Dermis blood vessel endothelial cell (primary cell): ENCODE measurements at regions not wholly inside any gene's neighbourhood (a gene's known extent, or its start where the extent isn't known, plus 50 kb on each side); places are given as distances from the start of the nearest gene placed in this dataset.

Experiments used
- DNase-seq: peaks from one replicate; pipeline ENCODE4 v3.0.0; 2010

- no peak for DNase-seq
Observed at GRCh38 chr9:28031521-28032267, 458.4 kb upstream of the C9orf72 start.

DNA sequence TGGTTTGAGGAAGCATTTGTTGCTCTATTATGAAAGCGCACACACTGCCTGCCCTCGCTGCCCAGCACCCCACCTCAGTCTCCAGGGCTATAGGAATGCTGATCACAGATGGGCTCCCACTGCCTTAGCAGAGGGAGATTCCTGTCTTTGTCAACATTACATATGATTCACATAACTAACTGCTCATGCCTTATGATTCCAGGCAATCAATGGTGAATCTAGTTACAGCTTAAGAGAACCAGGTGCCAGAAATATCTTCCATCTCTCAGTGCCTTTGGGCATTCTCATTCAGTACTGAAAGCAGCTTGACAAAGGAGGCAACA lies 458.9 kb upstream of the C9orf72 start:
- no peak for DNase-seq

DNA sequence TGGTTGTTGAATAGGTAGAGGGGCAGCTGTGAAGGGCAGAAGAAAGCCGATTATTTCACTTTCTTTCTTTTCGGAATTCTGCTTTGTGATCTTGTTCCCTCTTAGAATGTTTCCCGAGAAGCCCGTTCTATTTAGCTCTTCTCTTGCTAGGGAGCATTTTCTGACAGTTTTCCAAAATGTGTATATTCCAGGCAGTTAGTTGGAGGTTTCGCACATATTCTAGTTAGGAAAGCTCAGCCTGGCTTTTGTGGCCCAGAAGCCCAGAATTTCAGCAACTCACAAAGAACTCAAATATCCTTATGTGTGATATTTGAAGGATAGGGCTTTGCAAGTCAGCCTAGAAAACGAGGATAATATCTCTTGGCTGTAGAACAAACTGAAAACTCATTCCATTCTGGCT lies 461.0 kb upstream of the C9orf72 start:
- DNase-seq, result no peak

GRCh38 chr9:28037968-28038367 lies 464.7 kb upstream of the C9orf72 start:
- no peak for DNase-seq

- DNase-seq, result no peak
Observed at GRCh38 chr9:28045051-28045450, 471.8 kb upstream of the C9orf72 start.

GRCh38 chr9:28050046-28050445 lies 476.8 kb upstream of the C9orf72 start:
- DNase-seq, result no peak

GRCh38 chr9:28050941-28051340 lies 477.7 kb upstream of the C9orf72 start:
- DNase-seq, result no peak

DNA sequence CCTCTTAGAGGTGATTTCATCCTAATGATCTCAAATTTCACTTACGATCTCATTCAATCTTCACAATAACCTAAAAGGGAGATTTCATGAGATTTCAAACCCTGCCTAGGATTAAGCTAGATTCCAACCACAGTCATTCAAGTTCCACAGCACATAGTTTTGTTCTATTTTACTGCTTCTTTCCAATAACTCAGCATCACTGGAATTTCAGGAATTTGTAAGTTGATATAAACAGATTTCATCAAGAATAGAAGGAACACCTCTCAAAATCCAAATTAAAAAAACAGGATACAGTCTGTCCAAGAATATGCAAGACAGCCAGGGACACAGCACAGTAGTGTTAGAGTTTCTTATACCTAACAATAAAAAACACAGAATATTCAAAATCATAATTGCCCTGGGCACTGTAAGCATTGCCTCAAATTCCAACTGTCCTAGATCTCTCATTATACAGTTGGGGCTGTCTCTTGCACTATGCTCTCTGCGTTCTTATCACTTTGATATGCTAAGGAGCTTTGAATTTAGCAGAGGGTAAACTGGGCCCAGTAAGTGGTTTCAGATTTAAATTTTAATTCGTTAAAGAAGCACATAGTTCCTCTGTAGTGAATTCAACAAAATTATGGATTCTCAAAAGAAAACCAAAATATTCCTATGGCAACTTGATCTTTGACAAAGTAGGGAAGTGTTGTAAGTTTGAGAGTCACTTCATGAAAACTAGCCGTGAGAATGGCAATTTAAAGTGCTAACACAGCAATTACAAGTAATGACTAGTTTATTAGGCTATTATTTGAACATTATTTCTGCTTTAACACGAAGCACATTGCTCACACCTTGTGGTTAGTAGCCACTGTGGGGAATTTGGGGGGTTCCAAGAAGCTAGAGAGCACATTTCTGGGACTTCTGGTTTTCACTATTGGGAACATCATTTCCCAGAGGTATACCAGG lies 478.6 kb upstream of the C9orf72 start:
- no peak for DNase-seq

GRCh38 chr9:28053096-28053777 lies 480.0 kb upstream of the C9orf72 start:
- no peak for DNase-seq

GRCh38 chr9:28056006-28056405 lies 482.7 kb upstream of the C9orf72 start:
- DNase-seq, result no peak

DNA sequence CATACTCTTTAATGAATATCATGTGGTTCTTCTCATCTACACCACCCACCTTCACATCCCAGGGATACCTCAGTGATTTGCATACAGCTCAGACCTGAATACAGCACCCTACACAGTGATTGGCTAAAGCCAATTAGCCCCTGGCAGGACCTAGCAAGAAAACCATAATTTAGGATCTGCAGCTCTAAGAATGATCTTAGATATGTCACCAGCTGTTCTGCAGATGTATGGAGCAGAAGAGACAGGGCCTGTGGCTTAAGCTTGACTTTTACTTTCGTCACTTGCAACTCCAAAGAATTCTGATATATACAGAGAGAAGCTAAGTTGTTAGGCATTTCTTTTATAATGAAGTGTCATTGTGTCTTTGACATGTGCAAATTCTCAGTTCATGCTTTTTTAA lies 483.2 kb upstream of the C9orf72 start:
- DNase-seq, result no peak

- DNase-seq, result no peak
Observed at GRCh38 chr9:28059192-28059591, 485.9 kb upstream of the C9orf72 start.

DNA sequence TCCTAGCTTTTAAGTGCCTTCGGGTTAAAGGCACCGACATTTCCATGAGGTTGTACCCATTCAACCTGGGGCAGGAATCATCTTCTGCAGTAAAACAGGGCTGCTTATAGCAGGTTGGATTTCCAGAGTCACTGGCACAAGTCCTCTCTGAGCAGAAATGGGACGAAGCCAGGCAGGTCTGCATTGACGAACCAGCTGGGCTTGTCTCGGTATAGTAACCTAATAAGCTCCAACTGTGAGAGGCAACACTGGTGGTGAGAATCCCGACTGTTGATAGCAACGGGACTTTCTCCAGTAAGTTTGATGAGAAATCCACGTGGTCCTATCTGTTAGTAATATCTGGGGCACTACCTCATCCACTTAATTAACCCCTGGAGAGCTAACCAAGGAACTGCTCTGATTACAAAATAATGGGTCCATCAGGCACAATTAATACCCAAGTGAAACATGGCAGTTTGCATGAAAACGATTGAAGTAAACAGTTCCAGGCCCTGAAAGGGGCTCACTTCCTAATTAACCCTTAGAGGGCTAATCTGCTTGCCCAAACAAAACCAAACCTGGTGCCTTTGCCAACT lies 491.0 kb upstream of the C9orf72 start:
- DNase-seq, result no peak

- peak; percentile 19 for DNase-seq
Observed at GRCh38 chr9:28073270-28073669, 500.0 kb upstream of the C9orf72 start.

DNA sequence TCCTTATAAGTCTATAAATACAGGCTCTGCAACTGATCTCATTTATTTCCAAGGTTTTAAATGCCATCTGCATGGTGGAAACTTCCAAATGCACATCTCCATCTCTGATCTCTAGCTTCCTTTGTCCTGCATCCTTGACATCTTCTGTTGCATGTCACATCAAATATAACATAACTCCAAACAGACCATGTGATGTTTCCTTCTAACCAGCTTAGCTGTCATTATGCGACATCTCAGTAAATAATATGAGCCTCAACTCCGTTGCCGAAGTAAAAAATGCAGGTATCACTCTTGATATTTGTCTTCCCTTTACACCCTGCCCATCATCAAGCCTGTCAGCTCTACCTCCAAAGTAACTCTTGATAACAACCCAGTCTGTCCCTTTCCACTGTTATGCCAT lies 506.4 kb upstream of the C9orf72 start:
- no peak for DNase-seq

- DNase-seq, result no peak
Observed at GRCh38 chr9:28082671-28083070, 509.4 kb upstream of the C9orf72 start.

DNA sequence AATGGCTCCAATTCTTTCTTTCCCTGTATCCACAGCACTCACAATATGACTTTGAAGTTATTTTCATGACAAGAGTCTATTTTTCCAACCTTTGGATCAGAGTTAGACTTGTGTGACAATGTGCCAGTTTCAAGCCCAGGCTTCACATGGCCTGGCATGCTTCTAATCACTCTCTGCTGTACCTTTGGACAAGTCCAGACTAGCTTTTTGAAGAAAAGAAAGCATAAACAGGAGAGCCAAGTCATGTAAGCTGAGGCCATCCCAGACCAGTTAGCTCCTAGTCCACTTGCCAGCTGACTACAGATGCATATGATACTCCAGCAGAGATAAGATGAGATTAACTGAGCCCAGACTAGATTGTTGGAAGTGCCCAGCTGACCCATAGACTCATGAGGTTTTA lies 513.6 kb upstream of the C9orf72 start:
- no peak for DNase-seq

DNA sequence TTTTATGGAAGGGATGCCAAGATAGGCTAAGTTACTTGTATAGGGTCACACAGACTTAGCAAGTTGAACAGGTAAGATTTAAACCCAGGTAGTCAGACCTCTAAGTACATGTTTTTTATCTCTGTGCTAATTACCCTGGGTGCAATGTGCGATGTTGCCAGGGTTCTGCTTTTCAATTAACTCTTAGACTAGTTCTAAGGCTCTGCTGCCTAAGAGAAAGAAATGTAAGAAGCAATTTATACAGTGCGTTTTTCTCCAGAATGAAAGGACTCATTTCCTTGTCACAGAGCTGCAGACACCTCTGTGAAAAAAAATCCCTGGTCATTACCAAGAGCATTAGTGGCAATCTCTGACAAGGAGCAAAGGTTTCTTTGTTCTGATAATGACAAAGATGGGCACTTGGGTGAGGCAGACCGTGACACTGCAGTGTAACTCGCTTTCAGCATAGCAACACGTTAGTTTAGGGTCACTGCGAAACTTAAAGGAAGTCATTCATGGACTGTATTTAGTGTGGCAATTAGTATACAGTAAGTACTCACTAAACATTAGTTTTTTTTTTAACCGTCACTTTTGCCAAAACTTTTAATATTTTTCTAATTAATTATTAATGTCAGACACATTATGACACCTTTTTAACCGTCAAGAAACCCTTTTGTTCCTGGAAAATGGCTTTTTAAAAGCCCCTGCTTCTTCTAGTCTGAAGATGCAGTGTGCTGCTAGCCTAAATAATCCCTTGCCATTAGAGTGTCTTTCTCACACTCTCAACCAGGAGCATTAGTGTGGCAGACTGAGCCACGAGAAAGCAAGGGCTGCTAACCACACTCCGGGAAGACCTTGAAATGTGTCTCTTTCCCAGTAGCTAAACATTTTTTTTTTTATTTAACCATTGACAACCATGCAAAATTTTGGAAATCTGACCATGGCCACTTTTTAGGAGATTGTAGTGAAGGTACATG lies 520.0 kb upstream of the C9orf72 start:
- no peak for DNase-seq

DNA sequence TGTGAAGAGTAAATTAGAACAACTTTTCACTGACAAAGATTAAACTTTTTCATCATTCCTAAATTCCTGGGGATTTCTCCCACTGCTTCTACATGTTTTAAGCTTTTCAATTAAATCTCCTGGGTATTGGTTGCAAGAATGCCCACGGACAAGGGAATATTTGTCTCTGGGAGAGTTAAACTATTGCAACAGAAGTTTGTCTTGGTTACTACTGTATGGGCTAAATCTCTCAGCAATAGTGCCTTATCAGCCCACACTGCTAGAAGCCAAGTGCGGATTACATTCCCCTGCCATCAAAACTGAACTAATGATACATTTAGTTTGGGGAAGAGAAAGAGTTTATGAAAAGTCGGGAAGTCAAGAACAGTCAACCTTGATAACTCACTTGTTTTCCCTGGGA lies 528.2 kb upstream of the C9orf72 start:
- no peak for DNase-seq

DNA sequence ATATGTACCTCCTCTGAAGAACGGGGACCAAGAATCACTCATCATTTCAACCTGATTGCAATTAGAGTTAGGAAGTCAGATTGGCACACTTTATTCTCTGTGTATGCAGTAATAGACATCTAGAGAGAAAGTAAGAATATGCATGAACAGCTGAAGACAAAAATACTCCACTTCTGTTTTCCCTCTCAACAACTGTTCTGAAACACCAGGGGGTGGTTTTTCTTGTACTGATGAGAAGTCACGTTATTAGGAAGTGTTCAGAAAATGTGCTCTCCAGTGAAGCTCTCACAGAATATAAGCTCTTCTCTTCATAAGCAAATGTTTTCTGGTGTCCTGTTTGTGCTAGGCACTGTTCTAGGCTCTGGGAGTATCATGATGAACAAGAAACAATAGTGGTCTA lies 531.7 kb upstream of the C9orf72 start:
- no peak for DNase-seq

GRCh38 chr9:28120184-28120583 lies 546.9 kb upstream of the C9orf72 start:
- no peak for DNase-seq

DNA sequence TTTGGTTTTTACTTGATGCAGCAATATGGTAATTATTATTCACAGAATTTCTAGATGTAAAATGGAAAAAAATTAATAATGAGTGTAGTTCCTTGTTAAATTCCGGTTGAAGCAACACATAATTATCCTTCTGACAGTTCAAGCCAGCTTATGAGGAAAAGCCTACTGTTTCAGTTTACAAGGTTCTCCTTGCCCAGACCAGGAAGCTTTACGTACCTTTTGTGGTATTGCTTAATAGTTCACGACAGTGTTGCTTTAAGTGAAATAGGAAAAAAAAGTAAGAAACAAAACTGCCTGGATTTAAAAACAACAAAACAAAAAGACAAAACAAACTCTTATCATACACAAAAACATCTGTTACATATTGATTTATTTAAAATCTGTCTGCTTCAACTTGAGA lies 547.3 kb upstream of the C9orf72 start:
- DNase-seq, result no peak
